Urothelium cell line (cell line): ENCODE measurements at regions not wholly inside any gene's neighbourhood (a gene's known extent, or its start where the extent isn't known, plus 50 kb on each side); places are given as distances from the start of the nearest gene placed in this dataset.
A peak's percentile ranks its signal among the peaks of the same experiment; 100 is the strongest.

Experiments
- DNase-seq: peaks from one replicate; pipeline ENCODE4 v3.0.0; 2011; ENCODE audit warnings: low spot score, mixed read lengths
- FAIRE-seq: peaks from 2 replicates; lab custom pipeline; 2011; peaks lifted over from hg19 to GRCh38; lab: Jason Lieb, UNC

DNA sequence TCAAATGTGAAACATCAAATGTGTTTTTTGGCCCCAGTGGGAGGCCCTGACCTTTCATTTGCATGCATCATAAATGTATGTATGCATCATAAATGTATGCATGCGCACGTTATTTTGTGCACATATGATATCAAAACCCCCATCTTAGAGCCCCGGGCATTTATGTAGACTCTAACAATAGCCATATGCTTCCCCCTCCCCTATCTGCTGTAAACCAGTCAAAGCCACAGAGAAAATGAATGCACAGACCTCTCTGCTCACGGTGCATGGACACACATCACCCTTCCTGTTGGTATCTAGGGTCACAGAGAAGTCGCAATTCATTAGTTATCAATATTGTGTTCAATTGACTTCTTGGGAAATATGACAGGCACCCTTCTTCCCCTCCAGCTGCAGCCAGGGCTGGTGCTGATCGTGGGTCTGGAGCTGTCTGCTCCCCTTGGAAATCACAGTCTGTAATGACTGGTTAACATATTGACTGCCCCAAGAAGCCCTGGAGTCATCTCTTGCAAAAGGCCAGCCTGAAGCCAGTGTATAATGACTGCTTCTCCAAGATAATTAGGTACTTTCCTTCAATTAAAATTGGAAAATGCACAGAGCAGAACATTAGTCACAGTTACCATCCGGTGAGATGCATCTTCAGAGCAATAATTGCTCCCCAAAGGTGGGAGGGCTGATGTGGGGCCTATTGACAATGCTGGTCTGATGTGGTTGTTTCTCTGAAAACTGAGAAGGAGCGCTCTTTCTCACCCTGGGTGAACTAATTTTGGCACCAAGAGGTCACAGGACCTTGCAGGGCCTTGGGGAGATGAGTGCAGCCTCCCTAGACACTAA lies 532.2 kb downstream of the CDH26 start:
- no peak for DNase-seq
- no peak for FAIRE-seq

DNA sequence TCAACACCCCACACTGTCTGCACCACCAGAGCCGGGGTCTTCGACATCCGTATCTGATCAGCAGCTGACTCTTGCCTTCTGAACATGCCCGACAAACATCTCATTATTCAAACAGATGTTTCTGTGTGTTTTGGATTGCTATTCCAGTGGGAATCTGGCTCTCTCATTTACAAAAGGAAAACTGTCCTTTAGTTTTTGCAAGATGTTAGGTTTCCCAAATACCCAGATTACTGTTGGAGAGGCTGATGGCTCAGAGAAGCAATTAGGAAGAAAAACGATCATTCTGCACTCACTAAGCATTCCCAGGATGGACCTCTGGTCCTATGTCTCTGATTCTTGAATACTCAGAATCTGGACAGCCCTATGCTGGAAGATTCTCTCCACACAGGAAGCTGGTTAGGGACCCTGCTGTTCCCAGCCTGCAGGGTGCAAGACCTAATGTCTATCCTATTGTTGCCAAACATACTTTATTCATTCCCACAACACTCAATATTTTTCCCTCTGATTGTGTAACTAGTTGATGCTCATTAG lies 532.9 kb downstream of the CDH26 start:
- FAIRE-seq (no peak), DNase-seq (no peak)

- FAIRE-seq (no peak), DNase-seq (no peak)
Observed at GRCh38 chr20:60494476-60494875, 536.3 kb downstream of the CDH26 start.

GRCh38 chr20:60497298-60498035 lies 539.2 kb downstream of the CDH26 start:
- DNase-seq (no peak), FAIRE-seq (no peak)

- DNase-seq (no peak), FAIRE-seq (peak; percentile 74)
Observed at GRCh38 chr20:60500038-60500701, 541.9 kb downstream of the CDH26 start.

- no peak for FAIRE-seq
- DNase-seq, result no peak
Observed at GRCh38 chr20:60501048-60501447, 542.8 kb downstream of the CDH26 start.

DNA sequence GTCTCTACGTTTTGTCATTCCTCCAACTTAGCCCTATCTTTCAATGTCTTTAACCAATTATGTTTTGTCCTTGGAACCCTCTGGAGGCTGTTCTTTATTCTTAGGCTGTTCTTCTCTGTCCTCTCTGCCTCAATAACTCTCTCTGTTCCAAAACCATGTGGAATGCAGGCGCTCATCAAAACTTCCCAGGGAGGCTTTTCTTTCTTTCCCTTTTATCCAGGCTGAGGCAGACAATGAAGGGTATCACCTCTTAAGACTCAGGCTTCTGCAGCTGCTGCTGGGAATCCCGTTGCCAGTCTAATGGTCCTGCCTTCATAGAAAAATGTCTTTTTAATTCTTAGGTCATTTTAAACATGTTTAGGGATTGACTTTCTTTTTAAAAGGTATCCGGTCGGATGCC lies 544.7 kb downstream of the CDH26 start:
- DNase-seq (no peak), FAIRE-seq (no peak)

GRCh38 chr20:60505423-60505822 lies 547.2 kb downstream of the CDH26 start:
- FAIRE-seq (no peak), DNase-seq (no peak)

GRCh38 chr20:60506061-60506460 lies 547.8 kb downstream of the CDH26 start:
- DNase-seq (no peak), FAIRE-seq (no peak)

DNA sequence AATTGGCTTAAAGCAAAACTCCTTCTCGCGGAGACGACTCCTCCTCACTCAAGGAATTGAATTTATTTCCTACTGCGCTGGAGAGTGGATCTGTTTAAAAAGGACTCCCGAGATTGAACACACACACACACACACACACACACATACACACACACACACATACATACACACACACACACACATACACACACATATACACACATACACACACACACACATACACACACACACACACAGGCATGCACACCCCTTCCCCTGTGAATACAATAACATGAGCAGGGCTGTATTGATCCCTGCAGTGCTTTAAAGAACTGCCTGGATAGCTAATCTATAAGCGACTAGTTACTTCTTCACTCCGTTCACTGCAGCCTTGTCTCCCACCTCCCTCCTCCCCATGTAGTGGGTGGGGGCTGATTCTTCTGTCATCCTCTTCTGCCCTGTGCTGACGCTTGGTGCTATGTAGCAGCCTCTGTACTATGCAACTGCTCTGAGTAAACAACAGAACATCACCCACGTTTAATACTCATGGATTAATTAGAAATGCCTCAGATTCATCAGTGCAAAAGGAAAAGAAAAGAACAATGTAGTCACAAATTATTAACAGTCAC lies 549.0 kb downstream of the CDH26 start:
- FAIRE-seq, result no peak

DNA sequence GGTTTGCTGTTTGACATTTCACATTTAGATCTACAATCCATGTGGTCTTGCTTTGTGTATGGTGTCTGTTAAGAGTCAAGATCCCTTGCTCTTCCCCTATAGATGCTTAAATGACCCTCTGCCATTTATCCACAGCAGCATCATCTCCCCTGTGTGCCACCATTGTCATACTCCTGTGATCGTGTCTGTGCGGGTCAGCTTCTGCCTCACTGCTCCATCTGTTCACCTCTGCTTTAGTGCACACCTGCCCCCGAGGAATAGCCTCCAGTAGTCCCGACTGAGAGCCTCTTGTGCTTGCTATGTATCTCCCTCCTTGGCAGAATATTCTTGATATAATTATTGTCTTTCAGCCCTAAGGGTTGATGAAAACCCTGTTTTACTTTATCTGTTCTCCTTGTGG lies 551.2 kb downstream of the CDH26 start:
- no peak for DNase-seq
- no peak for FAIRE-seq

More for the DNA sequence above, 549.0 kb downstream of the CDH26 start:
- no peak for DNase-seq

- no peak for FAIRE-seq
Observed at GRCh38 chr20:60510356-60510755, 552.1 kb downstream of the CDH26 start.

DNA sequence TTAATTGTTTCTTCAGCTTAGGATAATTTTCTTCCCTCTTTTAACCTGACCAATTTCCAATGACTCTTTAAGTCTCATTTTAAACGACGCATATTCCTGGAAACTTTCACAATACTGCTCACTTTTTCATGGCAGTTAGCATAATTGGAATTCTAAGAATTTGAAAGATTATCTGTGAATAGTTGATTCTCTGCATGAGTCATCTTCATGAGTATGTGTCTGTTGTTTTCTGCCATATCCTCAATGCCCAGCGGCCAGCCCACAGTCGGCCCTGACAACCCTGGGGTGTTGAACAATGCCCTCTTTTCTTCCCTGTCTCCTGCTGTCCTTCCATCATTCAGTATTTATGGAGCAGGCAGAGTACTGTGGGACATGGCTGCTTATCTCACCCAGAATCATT lies 554.2 kb downstream of the CDH26 start:
- no peak for FAIRE-seq

More at GRCh38 chr20:60510356-60510755, 552.1 kb downstream of the CDH26 start:
- no peak for DNase-seq

GRCh38 chr20:60513141-60513540 lies 554.9 kb downstream of the CDH26 start:
- FAIRE-seq (no peak), DNase-seq (no peak)

More for the DNA sequence above, 554.2 kb downstream of the CDH26 start:
- peak; percentile 75 for DNase-seq

- no peak for DNase-seq
- no peak for FAIRE-seq
Observed at GRCh38 chr20:60516442-60516841, 558.2 kb downstream of the CDH26 start.

DNA sequence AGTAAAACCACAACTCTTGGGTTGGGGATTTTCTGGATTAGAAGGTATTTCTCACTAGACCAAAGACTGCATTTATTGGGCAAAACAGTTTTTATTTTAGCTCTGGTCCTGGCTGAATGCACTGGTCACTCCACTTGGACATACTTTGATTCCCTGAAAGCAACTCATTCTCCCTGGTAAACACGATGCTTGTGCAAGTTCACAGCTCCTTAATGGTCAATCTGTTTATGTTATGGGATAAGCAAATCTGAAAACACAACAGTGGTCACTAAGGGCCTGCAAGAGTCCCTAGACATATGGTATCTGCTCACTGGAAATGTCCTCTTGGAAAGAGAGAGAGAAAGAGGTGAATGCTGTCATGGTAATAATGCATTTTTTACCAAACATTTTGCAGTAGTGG lies 559.8 kb downstream of the CDH26 start:
- no peak for DNase-seq
- no peak for FAIRE-seq

GRCh38 chr20:60525397-60525796 lies 567.2 kb downstream of the CDH26 start:
- DNase-seq (no peak), FAIRE-seq (no peak)

GRCh38 chr20:60527656-60528055 lies 569.4 kb downstream of the CDH26 start:
- FAIRE-seq, result no peak
- no peak for DNase-seq

DNA sequence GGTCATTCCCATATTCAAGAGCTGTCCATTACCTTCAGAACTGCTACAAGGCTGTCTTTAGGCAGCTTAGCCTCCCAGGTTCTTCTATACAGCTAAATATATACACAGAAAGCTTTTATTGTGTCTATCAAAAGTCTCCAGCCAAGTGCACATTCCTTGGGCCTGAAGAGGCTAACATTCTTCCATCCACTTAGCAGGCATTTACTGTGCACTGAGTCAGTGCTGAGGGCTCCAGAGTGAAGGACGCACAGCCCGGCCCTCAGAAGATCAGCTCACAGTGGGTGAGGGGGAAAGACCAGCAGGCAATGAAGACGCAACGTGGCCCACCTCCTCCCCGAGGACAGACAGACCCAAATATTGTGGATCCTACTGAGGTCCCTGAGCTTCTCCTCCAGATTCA lies 569.9 kb downstream of the CDH26 start:
- no peak for FAIRE-seq

GRCh38 chr20:60529149-60529548 lies 570.9 kb downstream of the CDH26 start:
- DNase-seq, result no peak
- no peak for FAIRE-seq

More for the DNA sequence above, 569.9 kb downstream of the CDH26 start:
- no peak for DNase-seq

DNA sequence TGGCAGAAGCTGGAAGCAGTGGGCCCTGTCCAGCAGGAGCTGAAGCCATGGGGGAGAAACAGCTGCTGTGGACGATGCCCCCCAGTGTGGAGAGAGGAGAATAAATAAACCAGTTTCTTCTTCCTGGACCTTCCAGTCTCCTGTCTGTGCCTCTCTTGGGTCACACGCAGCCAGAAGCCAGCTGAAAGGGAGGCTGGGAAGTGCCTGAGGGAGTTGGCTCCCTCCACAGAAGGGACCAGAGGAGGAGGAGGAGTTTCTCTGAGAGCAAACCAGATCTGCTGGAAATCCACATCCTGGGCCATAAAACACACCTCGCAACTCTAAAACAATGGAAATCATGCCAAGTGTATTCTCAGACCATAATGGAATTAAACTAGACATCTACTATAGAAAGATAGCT lies 577.0 kb downstream of the CDH26 start:
- DNase-seq, result no peak

More for the DNA sequence above, 577.0 kb downstream of the CDH26 start:
- FAIRE-seq, result no peak
